Activated CD8-positive, alpha-beta memory T cell treated with anti-CD3 and anti-CD28 coated beads, Interleukin-2, amount 10 ng/mL, durations not matched to agents 7 days and 5 days (primary cell): ENCODE measurements at regions not wholly inside any gene's neighbourhood (a gene's known extent, or its start where the extent isn't known, plus 50 kb on each side); places are given as distances from the start of the nearest gene placed in this dataset.
"Not testable (repeated sequence)": the region's sequence is repeated elsewhere in the genome, so short reads cannot be mapped to it uniquely, and the experiment has no call there.

Experiments
- ATAC-seq: fragments of 150-1000 bp; cut with Tn5 transposase; one replicate; pipeline ENCODE4 v1.10.0; 2021; ENCODE audit warnings: moderate library complexity
- CTCF ChIA-PET: fragments of 350-600 bp; sonication (Branson Sonifier 250); formaldehyde crosslinking; loops from one replicate; lab custom pipeline; 2021; ENCODE audit warnings: antibody characterized with exemption; lab: Charles Lee
- DNase-seq: peaks from one replicate; pipeline ENCODE4 v3.0.0-alpha.2; 2020
- H3K27ac Mint-ChIP-seq: one replicate; pipeline ENCODE4 v1.8.0; 2021; ENCODE audit warnings: mild to moderate bottlenecking, mixed read lengths
- H3K27me3 Mint-ChIP-seq: one replicate; pipeline ENCODE4 v1.8.0; 2021; ENCODE audit warnings: mixed read lengths
- H3K36me3 Mint-ChIP-seq: one replicate; pipeline ENCODE4 v1.8.0; 2021; ENCODE audit warnings: mild to moderate bottlenecking, mixed read lengths
- H3K4me1 Mint-ChIP-seq: one replicate; pipeline ENCODE4 v1.8.0; 2021; ENCODE audit warnings: mixed read lengths
- H3K4me3 Mint-ChIP-seq: one replicate; pipeline ENCODE4 v1.8.0; 2021; ENCODE audit warnings: mild to moderate bottlenecking, moderate library complexity, mixed read lengths
- H3K9me3 Mint-ChIP-seq: one replicate; pipeline ENCODE4 v1.8.0; 2022; ENCODE audit warnings: low read depth, mixed read lengths

- H3K9me3 Mint-ChIP-seq: no peaks in the 10 kb centered on the region
- peaks cover 1% of the 10 kb centered on the region for H3K4me1 Mint-ChIP-seq
- H3K4me3 Mint-ChIP-seq: no peak overlapping the region
- DNase-seq (no peak), ATAC-seq (no peak)
- H3K27ac Mint-ChIP-seq: no peak overlapping the region
- H3K36me3 Mint-ChIP-seq: peaks cover 2% of the 10 kb centered on the region
- CTCF ChIA-PET: interaction anchor here (1.1 to 1.8 kb wide), 2 partner anchors 18 to 209 kb away, joined by 3 to 4 read pairs; no protein-coding TSS in a partner anchor
- peaks cover 14% of the 10 kb centered on the region for H3K27me3 Mint-ChIP-seq
These were observed 77.6 kb upstream of the ADRB2 start for GRCh38 chr5:148748702-148749392.

GRCh38 chr5:148750614-148751013, 75.8 kb upstream of the ADRB2 start:
- Mint-ChIP-seq H3K36me3 (peaks cover 2% of the 10 kb centered on the region), H3K9me3 (peaks cover 3% of the 10 kb centered on the region), H3K4me3 (no peak overlapping the region), H3K27ac (no peak overlapping the region), H3K27me3 (peaks cover 13% of the 10 kb centered on the region), H3K4me1 (peaks cover 1% of the 10 kb centered on the region)
- CTCF ChIA-PET: interaction anchor here (1.8 kb wide), 1 partner anchor 207 kb away, joined by 3 read pairs; no protein-coding TSS in a partner anchor
- ATAC-seq (no peak), DNase-seq (no peak)

GRCh38 chr5:148751025-148751424, 75.4 kb upstream of the ADRB2 start:
- H3K36me3 Mint-ChIP-seq: peaks cover 2% of the 10 kb centered on the region
- H3K27ac Mint-ChIP-seq: no peak overlapping the region
- peaks cover 3% of the 10 kb centered on the region for H3K9me3 Mint-ChIP-seq
- CTCF ChIA-PET: no interaction called here
- DNase-seq (no peak), ATAC-seq (no peak)
- peaks cover 1% of the 10 kb centered on the region for H3K4me1 Mint-ChIP-seq
- H3K27me3 Mint-ChIP-seq: peaks cover 16% of the 10 kb centered on the region
- no peak overlapping the region for H3K4me3 Mint-ChIP-seq

GRCh38 chr5:148752375-148752774, 74.0 kb upstream of the ADRB2 start:
- DNase-seq, H3K36me3 Mint-ChIP-seq, H3K4me1 Mint-ChIP-seq, H3K4me3 Mint-ChIP-seq, ATAC-seq, H3K27ac Mint-ChIP-seq, H3K9me3 Mint-ChIP-seq: not testable (repeated sequence)
- CTCF ChIA-PET: interaction anchor here (0.9 kb wide), 1 partner anchor 19 kb away, joined by 3 read pairs; no protein-coding TSS in a partner anchor
- H3K27me3 Mint-ChIP-seq: peaks cover 22% of the 10 kb centered on the region

- Mint-ChIP-seq H3K4me1 (peaks cover 14% of the 10 kb centered on the region), H3K27me3 (peaks cover 41% of the 10 kb centered on the region), H3K36me3 (peaks cover 4% of the 10 kb centered on the region), H3K27ac (no peak overlapping the region), H3K9me3 (peaks cover 12% of the 10 kb centered on the region), H3K4me3 (no peak overlapping the region)
- DNase-seq: no peak
- no peak for ATAC-seq
- CTCF ChIA-PET: no interaction called here
These were observed 67.3 kb upstream of the ADRB2 start for GRCh38 chr5:148759101-148759500.

GRCh38 chr5:148760945-148761638, 65.3 kb upstream of the ADRB2 start:
- H3K9me3 Mint-ChIP-seq: peaks cover 8% of the 10 kb centered on the region
- peak; percentile 60 for DNase-seq
- ATAC-seq: peak; percentile 65
- no peak overlapping the region for H3K27ac Mint-ChIP-seq
- peaks cover 14% of the 10 kb centered on the region for H3K4me1 Mint-ChIP-seq
- H3K36me3 Mint-ChIP-seq: peaks cover 4% of the 10 kb centered on the region
- H3K27me3 Mint-ChIP-seq: peaks cover 38% of the 10 kb centered on the region
- H3K4me3 Mint-ChIP-seq: no peak overlapping the region
- CTCF ChIA-PET: interaction anchor here (0.7 to 1.5 kb wide), 2 partner anchors 30 to 197 kb away, joined by 3 to 4 read pairs; no protein-coding TSS in a partner anchor

GRCh38 chr5:148763996-148764395, 62.4 kb upstream of the ADRB2 start:
- DNase-seq (no peak), ATAC-seq (no peak)
- CTCF ChIA-PET: no interaction called here
- Mint-ChIP-seq H3K36me3 (no peaks in the 10 kb centered on the region), H3K27me3 (peaks cover 32% of the 10 kb centered on the region), H3K9me3 (no peaks in the 10 kb centered on the region), H3K27ac (no peak overlapping the region), H3K4me3 (no peak overlapping the region), H3K4me1 (peaks cover 14% of the 10 kb centered on the region)

- H3K27me3 Mint-ChIP-seq: peaks cover 29% of the 10 kb centered on the region
- no peak overlapping the region for H3K4me3 Mint-ChIP-seq
- CTCF ChIA-PET: no interaction called here
These were observed 61.4 kb upstream of the ADRB2 start for GRCh38 chr5:148765061-148765460.

GRCh38 chr5:148768806-148769415, 57.5 kb upstream of the ADRB2 start:
- no peak overlapping the region for H3K4me3 Mint-ChIP-seq
- ATAC-seq: no peak

More at GRCh38 chr5:148765061-148765460, 61.4 kb upstream of the ADRB2 start:
- ATAC-seq (no peak), DNase-seq (no peak)
- Mint-ChIP-seq H3K9me3 (no peaks in the 10 kb centered on the region), H3K36me3 (no peaks in the 10 kb centered on the region), H3K4me1 (peaks cover 14% of the 10 kb centered on the region), H3K27ac (no peak overlapping the region)

GRCh38 chr5:148769941-148770340, 56.5 kb upstream of the ADRB2 start:
- CTCF ChIA-PET: no interaction called here
- DNase-seq (no peak), ATAC-seq (no peak)
- Mint-ChIP-seq H3K36me3 (no peaks in the 10 kb centered on the region), H3K4me3 (no peak overlapping the region), H3K4me1 (no peaks in the 10 kb centered on the region), H3K9me3 (no peaks in the 10 kb centered on the region), H3K27me3 (peaks cover 34% of the 10 kb centered on the region), H3K27ac (no peak overlapping the region)

More at GRCh38 chr5:148768806-148769415, 57.5 kb upstream of the ADRB2 start:
- H3K36me3 Mint-ChIP-seq: no peaks in the 10 kb centered on the region
- CTCF ChIA-PET: no interaction called here
- H3K9me3 Mint-ChIP-seq: no peaks in the 10 kb centered on the region
- no peaks in the 10 kb centered on the region for H3K4me1 Mint-ChIP-seq
- H3K27ac Mint-ChIP-seq: no peak overlapping the region
- no peak for DNase-seq
- peaks cover 38% of the 10 kb centered on the region for H3K27me3 Mint-ChIP-seq

- Mint-ChIP-seq H3K9me3 (no peaks in the 10 kb centered on the region), H3K27me3 (peaks cover 14% of the 10 kb centered on the region), H3K36me3 (no peaks in the 10 kb centered on the region), H3K27ac (no peak overlapping the region), H3K4me3 (no peak overlapping the region), H3K4me1 (no peaks in the 10 kb centered on the region)
- ATAC-seq (no peak), DNase-seq (no peak)
- CTCF ChIA-PET: no interaction called here
These were observed 52.1 kb upstream of the ADRB2 start for GRCh38 chr5:148774313-148774712.

GRCh38 chr5:148776261-148776660, 50.1 kb upstream of the ADRB2 start:
- Mint-ChIP-seq H3K4me1 (no peaks in the 10 kb centered on the region), H3K27ac (no peak overlapping the region), H3K9me3 (no peaks in the 10 kb centered on the region), H3K36me3 (no peaks in the 10 kb centered on the region), H3K4me3 (no peak overlapping the region), H3K27me3 (peaks cover 12% of the 10 kb centered on the region)
- DNase-seq: no peak
- ATAC-seq: no peak
- CTCF ChIA-PET: interaction anchor here (1.5 kb wide), 1 partner anchor 43 kb away, joined by 3 read pairs; no protein-coding TSS in a partner anchor
